ENCODE measurements at regions not wholly inside any gene's neighbourhood (a gene's known extent, or its start where the extent isn't known, plus 50 kb on each side); places are given as distances from the start of the nearest gene placed in this dataset.

DNA sequence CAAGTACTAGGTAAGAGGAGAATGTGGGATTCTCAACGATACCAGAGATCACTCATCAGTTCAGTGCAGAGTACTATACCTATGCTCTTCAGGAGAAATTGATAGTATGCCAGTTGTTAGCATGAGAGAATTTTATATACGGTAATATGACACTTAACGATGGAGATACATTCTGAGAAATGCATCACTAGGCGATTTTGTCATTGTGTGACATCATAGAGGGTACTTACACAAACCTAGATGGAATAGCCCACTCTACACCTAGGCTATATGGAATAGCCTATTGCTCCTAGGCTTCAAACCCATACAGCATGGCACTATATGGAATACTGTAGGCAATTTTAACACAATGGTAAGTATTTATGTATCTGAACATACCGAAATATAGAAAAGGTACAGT is 140.2 kb downstream of the SLIT2 start (continued):
- TF ChIP-seq POLR2AphosphoS5 (IDR thresholded peaks at IDR 0.05; ENCODE audit: low read depth), result no peak
- TF ChIP-seq EZH2 (IDR thresholded peaks at IDR 0.05; ENCODE audit: low read depth, unreplicated experiment), result no peak
- no peak for TF ChIP-seq NANOG (IDR thresholded peaks at IDR 0.05; ENCODE audit: borderline replicate concordance)
- TF ChIP-seq, protein P1, sequence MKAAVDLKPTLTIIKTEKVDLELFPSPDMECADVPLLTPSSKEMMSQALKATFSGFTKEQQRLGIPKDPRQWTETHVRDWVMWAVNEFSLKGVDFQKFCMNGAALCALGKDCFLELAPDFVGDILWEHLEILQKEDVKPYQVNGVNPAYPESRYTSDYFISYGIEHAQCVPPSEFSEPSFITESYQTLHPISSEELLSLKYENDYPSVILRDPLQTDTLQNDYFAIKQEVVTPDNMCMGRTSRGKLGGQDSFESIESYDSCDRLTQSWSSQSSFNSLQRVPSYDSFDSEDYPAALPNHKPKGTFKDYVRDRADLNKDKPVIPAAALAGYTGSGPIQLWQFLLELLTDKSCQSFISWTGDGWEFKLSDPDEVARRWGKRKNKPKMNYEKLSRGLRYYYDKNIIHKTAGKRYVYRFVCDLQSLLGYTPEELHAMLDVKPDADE (IDR thresholded peaks at IDR 0.05), result no peak
- no peak for TF ChIP-seq CREB1 (CRISPR knock-in tag; IDR thresholded peaks at IDR 0.05; ENCODE audit: low read depth)
- TF ChIP-seq ZNF331 (CRISPR knock-in tag; IDR thresholded peaks at IDR 0.05; ENCODE audit: low read depth), result no peak
- TF ChIP-seq, protein P2, sequence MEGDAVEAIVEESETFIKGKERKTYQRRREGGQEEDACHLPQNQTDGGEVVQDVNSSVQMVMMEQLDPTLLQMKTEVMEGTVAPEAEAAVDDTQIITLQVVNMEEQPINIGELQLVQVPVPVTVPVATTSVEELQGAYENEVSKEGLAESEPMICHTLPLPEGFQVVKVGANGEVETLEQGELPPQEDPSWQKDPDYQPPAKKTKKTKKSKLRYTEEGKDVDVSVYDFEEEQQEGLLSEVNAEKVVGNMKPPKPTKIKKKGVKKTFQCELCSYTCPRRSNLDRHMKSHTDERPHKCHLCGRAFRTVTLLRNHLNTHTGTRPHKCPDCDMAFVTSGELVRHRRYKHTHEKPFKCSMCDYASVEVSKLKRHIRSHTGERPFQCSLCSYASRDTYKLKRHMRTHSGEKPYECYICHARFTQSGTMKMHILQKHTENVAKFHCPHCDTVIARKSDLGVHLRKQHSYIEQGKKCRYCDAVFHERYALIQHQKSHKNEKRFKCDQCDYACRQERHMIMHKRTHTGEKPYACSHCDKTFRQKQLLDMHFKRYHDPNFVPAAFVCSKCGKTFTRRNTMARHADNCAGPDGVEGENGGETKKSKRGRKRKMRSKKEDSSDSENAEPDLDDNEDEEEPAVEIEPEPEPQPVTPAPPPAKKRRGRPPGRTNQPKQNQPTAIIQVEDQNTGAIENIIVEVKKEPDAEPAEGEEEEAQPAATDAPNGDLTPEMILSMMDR (conservative IDR thresholded peaks at IDR 0.05; ENCODE audit: low read depth in 2 of 2), result no peak
- TF ChIP-seq, protein P3, sequence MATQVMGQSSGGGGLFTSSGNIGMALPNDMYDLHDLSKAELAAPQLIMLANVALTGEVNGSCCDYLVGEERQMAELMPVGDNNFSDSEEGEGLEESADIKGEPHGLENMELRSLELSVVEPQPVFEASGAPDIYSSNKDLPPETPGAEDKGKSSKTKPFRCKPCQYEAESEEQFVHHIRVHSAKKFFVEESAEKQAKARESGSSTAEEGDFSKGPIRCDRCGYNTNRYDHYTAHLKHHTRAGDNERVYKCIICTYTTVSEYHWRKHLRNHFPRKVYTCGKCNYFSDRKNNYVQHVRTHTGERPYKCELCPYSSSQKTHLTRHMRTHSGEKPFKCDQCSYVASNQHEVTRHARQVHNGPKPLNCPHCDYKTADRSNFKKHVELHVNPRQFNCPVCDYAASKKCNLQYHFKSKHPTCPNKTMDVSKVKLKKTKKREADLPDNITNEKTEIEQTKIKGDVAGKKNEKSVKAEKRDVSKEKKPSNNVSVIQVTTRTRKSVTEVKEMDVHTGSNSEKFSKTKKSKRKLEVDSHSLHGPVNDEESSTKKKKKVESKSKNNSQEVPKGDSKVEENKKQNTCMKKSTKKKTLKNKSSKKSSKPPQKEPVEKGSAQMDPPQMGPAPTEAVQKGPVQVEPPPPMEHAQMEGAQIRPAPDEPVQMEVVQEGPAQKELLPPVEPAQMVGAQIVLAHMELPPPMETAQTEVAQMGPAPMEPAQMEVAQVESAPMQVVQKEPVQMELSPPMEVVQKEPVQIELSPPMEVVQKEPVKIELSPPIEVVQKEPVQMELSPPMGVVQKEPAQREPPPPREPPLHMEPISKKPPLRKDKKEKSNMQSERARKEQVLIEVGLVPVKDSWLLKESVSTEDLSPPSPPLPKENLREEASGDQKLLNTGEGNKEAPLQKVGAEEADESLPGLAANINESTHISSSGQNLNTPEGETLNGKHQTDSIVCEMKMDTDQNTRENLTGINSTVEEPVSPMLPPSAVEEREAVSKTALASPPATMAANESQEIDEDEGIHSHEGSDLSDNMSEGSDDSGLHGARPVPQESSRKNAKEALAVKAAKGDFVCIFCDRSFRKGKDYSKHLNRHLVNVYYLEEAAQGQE (IDR thresholded peaks at IDR 0.05; ENCODE audit: unreplicated experiment), result no peak

DNA sequence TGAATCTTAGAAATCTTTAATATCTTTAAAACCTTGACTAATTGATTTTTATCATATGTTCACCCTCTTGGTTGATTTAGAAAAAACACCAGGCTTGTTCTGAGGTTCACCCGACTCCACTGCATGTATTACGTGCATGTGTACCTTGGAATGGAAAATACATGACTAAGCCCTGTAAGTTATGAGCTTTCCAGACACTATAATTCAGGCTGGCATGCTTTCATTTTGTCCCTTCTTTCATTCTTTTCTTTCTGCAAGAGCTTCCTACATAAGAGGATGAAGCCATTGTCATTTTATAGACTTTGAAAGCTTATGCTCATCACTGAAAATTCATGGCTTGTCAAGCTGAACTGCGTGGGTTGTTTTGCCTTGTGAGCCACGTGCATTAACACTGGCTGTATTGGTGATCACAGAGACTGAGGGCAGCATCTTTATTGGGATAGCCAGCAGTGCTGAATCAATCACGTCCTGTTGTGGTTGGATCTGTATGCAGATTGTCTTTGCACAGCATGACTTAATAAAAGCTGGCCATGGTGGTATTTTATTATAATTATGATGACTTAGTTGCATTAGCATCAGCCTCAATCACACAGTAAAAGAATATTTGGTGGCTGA is 141.9 kb downstream of the SLIT2 start:
- H3K27me3 ChIP-seq (ENCODE audit: insufficient read depth), result no peaks in the 10 kb centered on the region
- Mint-ChIP-seq H3K9me3 (no peaks in the 10 kb centered on the region), H3K27ac (peak overlapping the region; percentile 64; the same call in 1 of the 2 replicates), H3K4me3 (no peak overlapping the region), H3K27me3 (ENCODE audit: insufficient read depth, low read depth, poor library complexity) (no peaks in the 10 kb centered on the region), H3K36me3 (ENCODE audit: low read depth) (no peaks in the 10 kb centered on the region), H3K4me1 (peaks cover 18% of the 10 kb centered on the region)
- H2AFZ ChIP-seq, result no peak overlapping the region
- no peaks in the 10 kb centered on the region for H3F3A ChIP-seq (replicated peaks; ENCODE audit: low read depth)
- no peaks in the 10 kb centered on the region for H3K79me2 ChIP-seq (replicated peaks; ENCODE audit: insufficient read depth)
- TF ChIP-seq NANOG (IDR thresholded peaks at IDR 0.05; ENCODE audit: borderline replicate concordance) (no peak), EZH2phosphoT487 (IDR thresholded peaks at IDR 0.05; ENCODE audit: unreplicated experiment) (no peak)
- peaks cover 5% of the 10 kb centered on the region for H3K4me1 ChIP-seq (ENCODE audit: insufficient read depth)
- H3K4me3 ChIP-seq, result no peak overlapping the region
- H3K4me2 ChIP-seq, result no peak overlapping the region
- H3K27ac ChIP-seq (ENCODE audit: low read depth), result no peak overlapping the region
- DNase-seq (ENCODE audit: low spot score) (no peak), ATAC-seq (no peak)
- no peaks in the 10 kb centered on the region for H3K36me3 ChIP-seq (ENCODE audit: insufficient read depth)
- H3K9me2 ChIP-seq (ENCODE audit: insufficient read depth), result no peaks in the 10 kb centered on the region
- H4K20me1 ChIP-seq (replicated peaks; ENCODE audit: insufficient read depth), result no peaks in the 10 kb centered on the region

Measured in GM23338 (cell line).